CD4-positive, alpha-beta T cell (primary cell): ENCODE measurements at regions not wholly inside any gene's neighbourhood (a gene's known extent, or its start where the extent isn't known, plus 50 kb on each side); places are given as distances from the start of the nearest gene placed in this dataset.

Experiments
- ATAC-seq: fragments of 200-7000 bp; cut with Tn5 transposase; one replicate; pipeline ENCODE4 v1.10.0; 2022; ENCODE audit warnings: mild to moderate bottlenecking; ENCODE audit not compliant: poor library complexity
- CTCF ChIA-PET: fragments of 350-600 bp; sonication (Branson Sonifier 250); formaldehyde crosslinking; loops from one replicate; lab custom pipeline; 2021; ENCODE audit warnings: antibody characterized with exemption, inconsistent platforms; lab: Charles Lee
- POLR2A ChIA-PET: fragments of 350-600 bp; sonication (Branson Sonifier 250); formaldehyde crosslinking; loops from one replicate; lab custom pipeline; 2021; ENCODE audit warnings: antibody characterized with exemption, inconsistent platforms; lab: Charles Lee
- DNase-seq, 14 experiments: peaks; one replicate each; pipeline ENCODE4 v3.0.0-alpha.2; 2013 to 2020; ENCODE audit warnings: mixed read lengths in 2 of 14
- H3K27ac ChIP-seq, 2 donors: one replicate each; pipeline versions ENCODE4 v1.5.1 to v1.7.0; 2013; ENCODE audit warnings: low read length in 2 of 2, low read depth in 1 of 2, mild to moderate bottlenecking in 1 of 2
- H3K27me3 ChIP-seq, 2 experiments: 1 replicate in 1 of 2; 2 replicates in 1 of 2; pipeline versions ENCODE4 v1.6.1 to v1.7.0; 2013; ENCODE audit warnings: low read length in 2 of 2, control low read depth in 1 of 2, mild to moderate bottlenecking in 1 of 2, moderate library complexity in 1 of 2; ENCODE audit not compliant: insufficient read depth in 2 of 2, control insufficient read depth in 1 of 2
- H3K36me3 ChIP-seq: one replicate; pipeline ENCODE4 v1.6.1; 2013; ENCODE audit warnings: low read length, control low read depth; ENCODE audit not compliant: insufficient read depth
- H3K4me1 ChIP-seq: one replicate; pipeline ENCODE4 v1.6.1; 2013; ENCODE audit warnings: low read length, control low read depth; ENCODE audit not compliant: insufficient read depth
- H3K4me3 ChIP-seq: one replicate; pipeline ENCODE4 v1.5.1; 2013; ENCODE audit warnings: mild to moderate bottlenecking, low read length, moderate library complexity
- H3K9me3 ChIP-seq, 2 experiments: 1 replicate in 1 of 2; 2 replicates in 1 of 2; pipeline versions ENCODE4 v1.6.1 to v1.7.0; 2013; ENCODE audit warnings: low read length in 2 of 2, mild to moderate bottlenecking in 2 of 2, control low read depth in 1 of 2, moderate library complexity in 1 of 2; ENCODE audit not compliant: control insufficient read depth in 1 of 2, insufficient read depth in 1 of 2
- H3K27ac Mint-ChIP-seq: one replicate; pipeline ENCODE4 v1.8.0; 2020; ENCODE audit warnings: mixed read lengths
- H3K27me3 Mint-ChIP-seq: one replicate; pipeline ENCODE4 v1.8.0; 2021; ENCODE audit warnings: mixed read lengths
- H3K36me3 Mint-ChIP-seq: one replicate; pipeline ENCODE4 v1.8.0; 2021; ENCODE audit warnings: low read depth, mixed read lengths
- H3K4me1 Mint-ChIP-seq: one replicate; pipeline ENCODE4 v1.8.0; 2021; ENCODE audit warnings: low read depth, mixed read lengths
- H3K4me3 Mint-ChIP-seq: one replicate; pipeline ENCODE4 v1.8.0; 2020; ENCODE audit warnings: mild to moderate bottlenecking, mixed read lengths
- H3K9me3 Mint-ChIP-seq: one replicate; pipeline ENCODE4 v1.8.0; 2020; ENCODE audit warnings: mixed read lengths
- CTCF ChIP-seq: fragments of 200-600 bp; IDR thresholded peaks from one replicate; pipeline ENCODE4 v1.8.0; 2022; ENCODE audit warnings: antibody characterized with exemption, mild to moderate bottlenecking
- intact Hi-C, 2 experiments: fragments of 100-400 bp; cut with DNase I in 1 of 2; cut with micrococcal nuclease in 1 of 2; formaldehyde crosslinking; loops; one replicate each; pipeline versions ENCODE4 v1.15.1 to v1.9.0; 2023 to 2025; cut with DNase I, micrococcal nuclease

GRCh38 chr16:66294507-66294906, 72.0 kb upstream of the CDH5 start:
- Histone ChIP-seq H3K27ac (no peak overlapping the region), H3K4me3 (no peak overlapping the region), H3K4me1 (peaks cover 3% of the 10 kb centered on the region), H3K9me3 (no peaks in the 10 kb centered on the region), H3K36me3 (no peaks in the 10 kb centered on the region), H3K27me3 (peaks cover 3 to 5% of the 10 kb centered on the region in 2 experiments)
- ATAC-seq (no peak), DNase-seq (no peak)
- Mint-ChIP-seq H3K27ac (no peak overlapping the region), H3K4me3 (no peak overlapping the region), H3K36me3 (no peaks in the 10 kb centered on the region), H3K4me1 (peaks cover 7% of the 10 kb centered on the region), H3K9me3 (peaks cover 6% of the 10 kb centered on the region), H3K27me3 (peaks cover 14% of the 10 kb centered on the region)
- no peak for TF ChIP-seq CTCF
- intact Hi-C loops = no loop called here
- POLR2A ChIA-PET = interaction anchor here (0.6 kb wide), 1 partner anchor 9 kb away, joined by 3 read pairs; no protein-coding TSS in a partner anchor
- CTCF ChIA-PET = no interaction called here

- peak in 1 of 14 experiments; percentile 20 for DNase-seq
- POLR2A ChIA-PET = no interaction called here
Observed at GRCh38 chr16:66293932-66294331, 72.6 kb upstream of the CDH5 start.

GRCh38 chr16:66293207-66293735, 73.2 kb upstream of the CDH5 start:
- Histone ChIP-seq H3K36me3 (no peaks in the 10 kb centered on the region), H3K9me3 (no peaks in the 10 kb centered on the region), H3K4me1 (no peaks in the 10 kb centered on the region), H3K27ac (no peak overlapping the region), H3K4me3 (no peak overlapping the region), H3K27me3 (peaks cover 3 to 5% of the 10 kb centered on the region in 2 experiments)
- no peaks in the 10 kb centered on the region for H3K9me3 Mint-ChIP-seq
- no peaks in the 10 kb centered on the region for H3K4me1 Mint-ChIP-seq
- no peak overlapping the region for H3K4me3 Mint-ChIP-seq
- peaks cover 14% of the 10 kb centered on the region for H3K27me3 Mint-ChIP-seq
- ChIA-PET POLR2A (no interaction called here), CTCF (no interaction called here)
- peak in 1 of 14 experiments; percentile 15 for DNase-seq
- intact Hi-C loops = no loop called here
- no peaks in the 10 kb centered on the region for H3K36me3 Mint-ChIP-seq
- no peak for ATAC-seq
- no peak overlapping the region for H3K27ac Mint-ChIP-seq
- no peak for TF ChIP-seq CTCF

More at GRCh38 chr16:66293932-66294331, 72.6 kb upstream of the CDH5 start:
- Mint-ChIP-seq H3K4me3 (no peak overlapping the region), H3K27ac (no peak overlapping the region), H3K27me3 (peaks cover 14% of the 10 kb centered on the region), H3K36me3 (no peaks in the 10 kb centered on the region), H3K9me3 (peaks cover under 1% of the 10 kb centered on the region), H3K4me1 (peaks cover under 1% of the 10 kb centered on the region)
- no peaks in the 10 kb centered on the region for H3K9me3 ChIP-seq
- no peak for TF ChIP-seq CTCF
- peaks cover 3 to 5% of the 10 kb centered on the region in 2 experiments for H3K27me3 ChIP-seq
- no peak for ATAC-seq
- H3K27ac ChIP-seq = no peak overlapping the region
- CTCF ChIA-PET = no interaction called here
- intact Hi-C loops = no loop called here
- no peaks in the 10 kb centered on the region for H3K4me1 ChIP-seq
- no peak overlapping the region for H3K4me3 ChIP-seq
- H3K36me3 ChIP-seq = no peaks in the 10 kb centered on the region
